Endodermal cell (in vitro differentiated cells): ENCODE measurements at regions not wholly inside any gene's neighbourhood (a gene's known extent, or its start where the extent isn't known, plus 50 kb on each side); places are given as distances from the start of the nearest gene placed in this dataset.
"Not testable (repeated sequence)": the region's sequence is repeated elsewhere in the genome, so short reads cannot be mapped to it uniquely, and the experiment has no call there.

ENCODE experiments used
- DNase-seq: peaks from one replicate; pipeline ENCODE4 v3.0.0-alpha.2; 2017
- H3K27ac ChIP-seq: 2 replicates; pipeline ENCODE4 v1.5.1; 2013; ENCODE audit warnings: mild to moderate bottlenecking, low read depth, low read length, moderate library complexity
- H3K27me3 ChIP-seq: 2 replicates; pipeline ENCODE4 v1.6.1; 2013; ENCODE audit warnings: mild to moderate bottlenecking, low read length, moderate library complexity; ENCODE audit not compliant: insufficient read depth, control insufficient read depth, poor library complexity, severe bottlenecking
- H3K36me3 ChIP-seq: 2 replicates; pipeline ENCODE4 v1.7.0; 2013; ENCODE audit warnings: mild to moderate bottlenecking, low read length, moderate library complexity; ENCODE audit not compliant: control insufficient read depth, insufficient read depth
- H3K4me1 ChIP-seq: one replicate; pipeline ENCODE4 v1.7.0; 2013; ENCODE audit warnings: low read length; ENCODE audit not compliant: control insufficient read depth, insufficient read depth
- H3K4me3 ChIP-seq: 2 replicates; pipeline ENCODE4 v1.5.1; 2013; ENCODE audit warnings: mild to moderate bottlenecking, low read length, moderate library complexity
- H3K9ac ChIP-seq: 2 replicates; pipeline ENCODE4 v1.6.1; 2013; ENCODE audit warnings: mild to moderate bottlenecking, low read length, moderate library complexity; ENCODE audit not compliant: poor library complexity, severe bottlenecking; ENCODE audit errors: extremely low read depth
- H3K9me3 ChIP-seq: 2 replicates; pipeline ENCODE4 v1.6.1; 2013; ENCODE audit warnings: mild to moderate bottlenecking, low read length, moderate library complexity; ENCODE audit not compliant: control insufficient read depth
- H3K27ac Mint-ChIP-seq: 2 replicates; pipeline ENCODE4 v1.8.0; 2020; ENCODE audit warnings: mixed read lengths
- H3K27me3 Mint-ChIP-seq: 2 replicates; pipeline ENCODE4 v1.8.0; 2021; ENCODE audit warnings: mild to moderate bottlenecking, mixed read lengths; ENCODE audit not compliant: insufficient read depth
- H3K36me3 Mint-ChIP-seq: 2 replicates; pipeline ENCODE4 v1.8.0; 2020; ENCODE audit warnings: low read depth, mixed read lengths
- H3K4me1 Mint-ChIP-seq: 2 replicates; pipeline ENCODE4 v1.8.0; 2020; ENCODE audit warnings: mixed read lengths
- H3K4me3 Mint-ChIP-seq: 2 replicates; pipeline ENCODE4 v1.8.0; 2020; ENCODE audit warnings: mild to moderate bottlenecking, moderate library complexity, mixed read lengths
- H3K9me3 Mint-ChIP-seq: 2 replicates; pipeline ENCODE4 v1.8.0; 2020; ENCODE audit warnings: mild to moderate bottlenecking, mixed read lengths
- CTCF ChIP-seq: fragments of 200-600 bp; sonication (generic); conservative IDR thresholded peaks from 2 replicates; pipeline ENCODE4 v1.5.0; 2021; ENCODE audit warnings: antibody characterized with exemption, mild to moderate bottlenecking
- WGBS, 2 experiments: methylation state at CpG; one replicate each; pipeline versions ENCODE4 v1.1.5 to v1.1.7; 2013; ENCODE audit warnings: missing lambda C conversion rate in 2 of 2, mixed read lengths in 1 of 2; ENCODE audit not compliant: insufficient coverage in 1 of 2, insufficient read length in 1 of 2; 5-methylcytosine and 5-hydroxymethylcytosine counted together

GRCh38 chr3:162628531-162628930, 1131.9 kb downstream of the OTOL1 start:
- H3K9me3 ChIP-seq, result no peaks in the 10 kb centered on the region
- no peak overlapping the region for H3K9ac ChIP-seq
- H3K27me3 ChIP-seq, result no peaks in the 10 kb centered on the region
- TF ChIP-seq CTCF, result no peak
- no peak for DNase-seq
- no peak overlapping the region for H3K27ac Mint-ChIP-seq
- H3K4me3 ChIP-seq, result no peak overlapping the region
- H3K4me1 Mint-ChIP-seq, result no peaks in the 10 kb centered on the region
- no peaks in the 10 kb centered on the region for H3K36me3 ChIP-seq
- no peak overlapping the region for H3K27ac ChIP-seq
- no peaks in the 10 kb centered on the region for H3K27me3 Mint-ChIP-seq
- no peaks in the 10 kb centered on the region for H3K36me3 Mint-ChIP-seq
- no peaks in the 10 kb centered on the region for H3K9me3 Mint-ChIP-seq
- 94 to 96% methylated on average over 2 to 3 of the region's 3 CpGs for WGBS, 2 experiments
- no peaks in the 10 kb centered on the region for H3K4me1 ChIP-seq
- H3K4me3 Mint-ChIP-seq, result no peak overlapping the region

GRCh38 chr3:162629372-162629771, 1132.8 kb downstream of the OTOL1 start:
- H3K9me3 ChIP-seq, result no peaks in the 10 kb centered on the region
- no peaks in the 10 kb centered on the region for H3K36me3 ChIP-seq
- H3K4me3 ChIP-seq, result no peak overlapping the region
- no peaks in the 10 kb centered on the region for H3K4me1 ChIP-seq
- Mint-ChIP-seq H3K4me3 (no peak overlapping the region), H3K4me1 (no peaks in the 10 kb centered on the region), H3K9me3 (no peaks in the 10 kb centered on the region), H3K27me3 (no peaks in the 10 kb centered on the region), H3K36me3 (no peaks in the 10 kb centered on the region), H3K27ac (no peak overlapping the region)
- H3K9ac ChIP-seq, result no peak overlapping the region
- no peak for DNase-seq
- no peak for TF ChIP-seq CTCF
- no peaks in the 10 kb centered on the region for H3K27me3 ChIP-seq
- H3K27ac ChIP-seq, result no peak overlapping the region

- Mint-ChIP-seq H3K4me3 (no peak overlapping the region), H3K4me1 (no peaks in the 10 kb centered on the region), H3K36me3 (no peaks in the 10 kb centered on the region), H3K27me3 (no peaks in the 10 kb centered on the region), H3K9me3 (peaks cover 15% of the 10 kb centered on the region), H3K27ac (no peak overlapping the region)
- H3K9ac ChIP-seq, result no peak overlapping the region
- peaks cover 10% of the 10 kb centered on the region for H3K9me3 ChIP-seq
- no peak overlapping the region for H3K4me3 ChIP-seq
- no peak for DNase-seq
- no peak for TF ChIP-seq CTCF
- H3K36me3 ChIP-seq, result no peaks in the 10 kb centered on the region
- no peak overlapping the region for H3K27ac ChIP-seq
- 94 to 100% methylated on average over 2 of the region's 2 CpGs for WGBS, 2 experiments
- no peaks in the 10 kb centered on the region for H3K4me1 ChIP-seq
- no peaks in the 10 kb centered on the region for H3K27me3 ChIP-seq
Measured at GRCh38 chr3:162632672-162633071, 1136.1 kb downstream of the OTOL1 start.

GRCh38 chr3:162640208-162640607, 1143.6 kb downstream of the OTOL1 start:
- H3K4me1 ChIP-seq, H3K4me3 ChIP-seq, H3K27me3 Mint-ChIP-seq, H3K9me3 ChIP-seq, H3K4me3 Mint-ChIP-seq, H3K9ac ChIP-seq, H3K36me3 Mint-ChIP-seq, H3K27ac Mint-ChIP-seq, H3K36me3 ChIP-seq, H3K27ac ChIP-seq, H3K4me1 Mint-ChIP-seq, DNase-seq, H3K27me3 ChIP-seq: not testable (repeated sequence)
- 95 to 100% methylated on average over 2 to 13 of the region's 13 CpGs for WGBS, 2 experiments
- peaks cover 45% of the 10 kb centered on the region for H3K9me3 Mint-ChIP-seq
